ENCODE measurements at regions not wholly inside any gene's neighbourhood (a gene's known extent, or its start where the extent isn't known, plus 50 kb on each side); places are given as distances from the start of the nearest gene placed in this dataset.

DNA sequence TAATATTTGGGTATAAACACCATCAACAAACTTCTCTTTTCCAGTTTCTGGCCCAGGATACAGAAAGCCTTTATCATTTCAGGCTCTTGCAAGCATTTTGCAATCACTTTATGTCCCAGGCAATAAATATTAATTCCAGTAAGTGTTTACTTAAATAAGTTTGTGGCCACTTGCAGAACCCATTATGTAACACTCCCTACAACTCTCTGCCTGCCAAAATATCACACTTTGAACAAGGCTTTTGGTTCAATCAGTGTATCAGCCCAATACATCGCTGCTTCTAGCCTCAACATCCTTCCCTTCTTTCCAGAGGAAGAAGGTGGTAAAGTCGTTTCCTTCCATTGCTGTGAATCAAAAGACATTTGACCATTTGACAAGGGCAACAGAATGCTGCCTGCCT is 203.0 kb upstream of the USP25 start:
- H4K5ac ChIP-seq (ENCODE audit: insufficient read length, low read depth, low read length) = no peak overlapping the region
- no peak overlapping the region for H2BK20ac ChIP-seq (ENCODE audit: low read depth, low read length, poor library complexity, severe bottlenecking)
- Mint-ChIP-seq H3K36me3 (ENCODE audit: insufficient read depth in 1 of 3, low read depth in 3 of 3) (no peaks in the 10 kb centered on the region; a peak in 1 of 7 replicates), H3K27me3 (ENCODE audit: low read depth) (no peaks in the 10 kb centered on the region), H3K4me3 (no peak overlapping the region), H3K9me3 (peaks cover 0 to 2% of the 10 kb centered on the region in 2 experiments; a peak in 1 of 5 replicates), H3K27ac (no peak overlapping the region), H3K4me1 (no peaks in the 10 kb centered on the region)
- H3K14ac ChIP-seq (ENCODE audit: insufficient read depth, low read length) = no peak overlapping the region
- H2AK5ac ChIP-seq (ENCODE audit: insufficient read length, low read length) = no peak overlapping the region
- no peaks in the 10 kb centered on the region for H3K79me1 ChIP-seq (ENCODE audit: insufficient read depth, low read depth, low read length, poor library complexity, severe bottlenecking)
- H2AFZ ChIP-seq (ENCODE audit: low read length) = no peak overlapping the region
- no peaks in the 10 kb centered on the region for H3K4me1 ChIP-seq (ENCODE audit: insufficient read depth, low read length)
- no peak overlapping the region for H2BK12ac ChIP-seq (ENCODE audit: insufficient read length, low read depth, low read length)
- H3K4me2 ChIP-seq (ENCODE audit: insufficient read depth, insufficient read length, low read length) = no peak overlapping the region
- no peak overlapping the region for H3K27ac ChIP-seq (ENCODE audit: insufficient read length, low read depth, low read length)
- no peak overlapping the region for H3K9ac ChIP-seq (ENCODE audit: extremely low read depth, insufficient read length, low read length)
- H3K4ac ChIP-seq (ENCODE audit: low read depth, low read length) = no peak overlapping the region
- no peaks in the 10 kb centered on the region for H3K23me2 ChIP-seq (ENCODE audit: insufficient read length, low read depth, low read length, poor library complexity, severe bottlenecking)
- H3T11ph ChIP-seq (ENCODE audit: low read length) = no peak overlapping the region
- H4K91ac ChIP-seq (ENCODE audit: insufficient read length, low read depth, low read length) = no peak overlapping the region
- no peaks in the 10 kb centered on the region for H3K27me3 ChIP-seq (ENCODE audit: insufficient read depth, low read length)
- no peak for DNase-seq
- H3K18ac ChIP-seq (ENCODE audit: insufficient read length, low read depth, low read length) = no peak overlapping the region
- WGBS (ENCODE audit: extremely low coverage, insufficient read length, low lambda C conversion rate) = no CpG with 5 or more reads among the region's 2 CpGs
- H2BK5ac ChIP-seq (ENCODE audit: insufficient read length, low read length) = no peak overlapping the region
- H4K20me1 ChIP-seq (ENCODE audit: control insufficient read depth, insufficient read depth, insufficient read length) = no peaks in the 10 kb centered on the region
- H3K79me2 ChIP-seq (ENCODE audit: insufficient read depth, low read length) = no peaks in the 10 kb centered on the region
- H3K23ac ChIP-seq (ENCODE audit: insufficient read length, low read depth, low read length) = no peak overlapping the region
- H2BK120ac ChIP-seq (ENCODE audit: low read depth, low read length, poor library complexity, severe bottlenecking) = no peak overlapping the region
- H3K56ac ChIP-seq (ENCODE audit: insufficient read length, low read depth, low read length) = no peak overlapping the region
- H2BK15ac ChIP-seq (ENCODE audit: low read depth, low read length) = no peak overlapping the region
- H3K9me3 ChIP-seq (ENCODE audit: control insufficient read depth, low read depth, low read length) = no peaks in the 10 kb centered on the region
- TF ChIP-seq, protein P1, sequence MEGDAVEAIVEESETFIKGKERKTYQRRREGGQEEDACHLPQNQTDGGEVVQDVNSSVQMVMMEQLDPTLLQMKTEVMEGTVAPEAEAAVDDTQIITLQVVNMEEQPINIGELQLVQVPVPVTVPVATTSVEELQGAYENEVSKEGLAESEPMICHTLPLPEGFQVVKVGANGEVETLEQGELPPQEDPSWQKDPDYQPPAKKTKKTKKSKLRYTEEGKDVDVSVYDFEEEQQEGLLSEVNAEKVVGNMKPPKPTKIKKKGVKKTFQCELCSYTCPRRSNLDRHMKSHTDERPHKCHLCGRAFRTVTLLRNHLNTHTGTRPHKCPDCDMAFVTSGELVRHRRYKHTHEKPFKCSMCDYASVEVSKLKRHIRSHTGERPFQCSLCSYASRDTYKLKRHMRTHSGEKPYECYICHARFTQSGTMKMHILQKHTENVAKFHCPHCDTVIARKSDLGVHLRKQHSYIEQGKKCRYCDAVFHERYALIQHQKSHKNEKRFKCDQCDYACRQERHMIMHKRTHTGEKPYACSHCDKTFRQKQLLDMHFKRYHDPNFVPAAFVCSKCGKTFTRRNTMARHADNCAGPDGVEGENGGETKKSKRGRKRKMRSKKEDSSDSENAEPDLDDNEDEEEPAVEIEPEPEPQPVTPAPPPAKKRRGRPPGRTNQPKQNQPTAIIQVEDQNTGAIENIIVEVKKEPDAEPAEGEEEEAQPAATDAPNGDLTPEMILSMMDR (conservative IDR thresholded peaks at IDR 0.05) = no peak
- no peak overlapping the region for H4K8ac ChIP-seq (replicated peaks; ENCODE audit: insufficient read length, low read depth, low read length)
